ENCODE measurements at regions not wholly inside any gene's neighbourhood (a gene's known extent, or its start where the extent isn't known, plus 50 kb on each side); places are given as distances from the start of the nearest gene placed in this dataset.

GRCh38 chr5:116813356-116813755 lies 238.7 kb upstream of the SEMA6A start:
- no peak for TF ChIP-seq POLR2A (IDR thresholded peaks at IDR 0.05; ENCODE audit: low read depth, low read length)
- no peak for TF ChIP-seq POLR2AphosphoS5 (IDR thresholded peaks at IDR 0.05; ENCODE audit: low read depth, low read length)
- TF ChIP-seq PAX5 (IDR thresholded peaks at IDR 0.05; ENCODE audit: insufficient read depth, low read length, severe bottlenecking), result no peak
